ENCODE measurements at regions not wholly inside any gene's neighbourhood (a gene's known extent, or its start where the extent isn't known, plus 50 kb on each side); places are given as distances from the start of the nearest gene placed in this dataset.

DNA sequence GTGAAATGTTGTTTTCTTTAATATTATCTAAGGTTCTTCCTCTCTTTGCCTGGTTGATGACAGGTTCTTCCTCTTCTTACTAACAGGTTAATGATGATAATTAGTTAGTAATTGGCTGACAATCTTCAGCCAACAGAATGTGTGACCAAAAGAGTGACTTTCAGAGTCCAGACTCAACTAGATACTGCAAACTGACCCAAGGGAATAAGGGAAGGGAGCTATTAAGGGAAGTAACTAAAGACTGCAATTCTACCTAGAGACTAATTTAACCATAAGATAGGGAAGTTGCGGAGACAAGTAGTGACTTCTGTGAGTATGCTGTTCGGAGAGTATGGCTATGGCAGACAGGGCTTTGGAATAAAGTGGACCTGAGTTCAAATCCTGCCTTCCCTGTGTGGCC lies 127.3 kb upstream of the TACR1 start:
- H3K4me2 ChIP-seq = no peak overlapping the region
- no peak overlapping the region for H3K9ac ChIP-seq
- Mint-ChIP-seq H3K4me3 (no peak overlapping the region), H3K27ac (no peak overlapping the region), H3K36me3 (no peaks in the 10 kb centered on the region), H3K9me3 (no peaks in the 10 kb centered on the region), H3K27me3 (ENCODE audit: insufficient read depth, low read depth) (peaks cover 2% of the 10 kb centered on the region), H3K4me1 (peaks cover 11% of the 10 kb centered on the region)
- H3K9me3 ChIP-seq (ENCODE audit: low read depth) = no peaks in the 10 kb centered on the region
- TF ChIP-seq EZH2phosphoT487 (IDR thresholded peaks at IDR 0.05) = no peak
- TF ChIP-seq, protein P1, sequence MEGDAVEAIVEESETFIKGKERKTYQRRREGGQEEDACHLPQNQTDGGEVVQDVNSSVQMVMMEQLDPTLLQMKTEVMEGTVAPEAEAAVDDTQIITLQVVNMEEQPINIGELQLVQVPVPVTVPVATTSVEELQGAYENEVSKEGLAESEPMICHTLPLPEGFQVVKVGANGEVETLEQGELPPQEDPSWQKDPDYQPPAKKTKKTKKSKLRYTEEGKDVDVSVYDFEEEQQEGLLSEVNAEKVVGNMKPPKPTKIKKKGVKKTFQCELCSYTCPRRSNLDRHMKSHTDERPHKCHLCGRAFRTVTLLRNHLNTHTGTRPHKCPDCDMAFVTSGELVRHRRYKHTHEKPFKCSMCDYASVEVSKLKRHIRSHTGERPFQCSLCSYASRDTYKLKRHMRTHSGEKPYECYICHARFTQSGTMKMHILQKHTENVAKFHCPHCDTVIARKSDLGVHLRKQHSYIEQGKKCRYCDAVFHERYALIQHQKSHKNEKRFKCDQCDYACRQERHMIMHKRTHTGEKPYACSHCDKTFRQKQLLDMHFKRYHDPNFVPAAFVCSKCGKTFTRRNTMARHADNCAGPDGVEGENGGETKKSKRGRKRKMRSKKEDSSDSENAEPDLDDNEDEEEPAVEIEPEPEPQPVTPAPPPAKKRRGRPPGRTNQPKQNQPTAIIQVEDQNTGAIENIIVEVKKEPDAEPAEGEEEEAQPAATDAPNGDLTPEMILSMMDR (IDR thresholded peaks at IDR 0.05) = no peak
- TF ChIP-seq EZH2 (IDR thresholded peaks at IDR 0.05) = no peak
- DNase-seq (ENCODE audit: low spot score) = no peak
- H3K36me3 ChIP-seq = no peaks in the 10 kb centered on the region
- H3K27ac ChIP-seq = no peak overlapping the region
- H4K20me1 ChIP-seq (ENCODE audit: low read depth) = no peaks in the 10 kb centered on the region
- peaks cover 7% of the 10 kb centered on the region for H3F3A ChIP-seq (ENCODE audit: low read depth)
- peaks cover 6% of the 10 kb centered on the region for H3K4me1 ChIP-seq
- H3K27me3 ChIP-seq = no peaks in the 10 kb centered on the region
- H2AFZ ChIP-seq (replicated peaks) = no peak overlapping the region
- no peak overlapping the region for H3K4me3 ChIP-seq
- no peaks in the 10 kb centered on the region for H3K79me2 ChIP-seq (ENCODE audit: low read depth)

DNA sequence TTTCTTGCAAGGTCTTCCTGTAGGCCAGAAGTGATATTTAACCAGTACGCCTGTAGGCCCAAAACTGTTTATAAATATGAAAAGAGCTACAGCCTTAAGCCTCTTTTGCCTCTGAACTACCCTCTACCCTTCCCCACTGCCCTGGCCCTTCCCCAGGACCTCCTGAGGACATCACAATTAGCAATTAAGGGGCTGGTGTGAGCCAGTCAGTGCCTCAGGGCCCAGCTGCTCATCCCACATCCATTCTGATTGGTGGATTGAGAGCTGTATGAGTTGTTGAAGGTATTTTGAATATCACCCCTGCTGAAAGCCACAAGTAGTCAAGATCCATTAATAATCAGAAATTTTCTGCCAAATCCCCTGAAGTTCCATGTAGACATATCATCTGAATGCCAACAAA lies 126.3 kb upstream of the TACR1 start:
- Histone ChIP-seq H3K4me1 (peaks cover 14% of the 10 kb centered on the region), H3K9me3 (ENCODE audit: low read depth) (no peaks in the 10 kb centered on the region), H3K4me2 (no peak overlapping the region), H3K27ac (no peak overlapping the region), H3F3A (ENCODE audit: low read depth) (peaks cover 16% of the 10 kb centered on the region), H4K20me1 (ENCODE audit: low read depth) (no peaks in the 10 kb centered on the region), H3K79me2 (ENCODE audit: low read depth) (no peaks in the 10 kb centered on the region), H3K9ac (no peak overlapping the region), H3K36me3 (no peaks in the 10 kb centered on the region), H3K27me3 (no peaks in the 10 kb centered on the region), H2AFZ (replicated peaks) (no peak overlapping the region), H3K4me3 (no peak overlapping the region)
- Mint-ChIP-seq H3K36me3 (no peaks in the 10 kb centered on the region), H3K4me1 (peaks cover 22% of the 10 kb centered on the region), H3K4me3 (no peak overlapping the region), H3K9me3 (no peaks in the 10 kb centered on the region), H3K27me3 (ENCODE audit: insufficient read depth, low read depth) (peaks cover 2% of the 10 kb centered on the region), H3K27ac (no peak overlapping the region)
- TF ChIP-seq, protein P1 (IDR thresholded peaks at IDR 0.05) = no peak
- TF ChIP-seq EZH2phosphoT487 (IDR thresholded peaks at IDR 0.05) = no peak
- no peak for TF ChIP-seq EZH2 (IDR thresholded peaks at IDR 0.05)
- no peak for DNase-seq (ENCODE audit: low spot score)

DNA sequence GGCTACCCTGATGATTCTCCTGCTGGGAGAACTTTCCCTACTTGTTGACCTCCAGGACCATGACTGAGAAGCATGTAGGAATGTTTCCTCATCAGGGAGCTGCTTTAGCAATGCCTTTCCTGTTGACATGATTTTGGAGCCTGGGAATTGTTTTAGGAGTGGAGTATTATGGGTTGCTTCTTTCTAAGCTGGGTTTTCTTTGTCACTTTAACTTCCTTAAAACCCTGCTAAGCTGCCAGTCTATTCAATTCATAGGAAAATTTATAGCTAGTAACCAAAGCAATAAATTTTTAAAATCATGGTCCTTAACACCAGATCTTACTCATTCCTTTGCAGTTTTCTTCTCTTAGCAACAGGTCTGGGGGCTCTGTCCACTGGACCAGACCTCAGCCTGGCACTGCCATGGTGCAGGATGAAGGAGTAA lies 125.6 kb upstream of the TACR1 start:
- Mint-ChIP-seq H3K27me3 (ENCODE audit: insufficient read depth, low read depth) (peaks cover 2% of the 10 kb centered on the region), H3K36me3 (no peaks in the 10 kb centered on the region), H3K27ac (no peak overlapping the region), H3K9me3 (no peaks in the 10 kb centered on the region), H3K4me1 (peaks cover 22% of the 10 kb centered on the region), H3K4me3 (no peak overlapping the region)
- H3K27ac ChIP-seq = no peak overlapping the region
- TF ChIP-seq, protein P1 (IDR thresholded peaks at IDR 0.05) = no peak
- TF ChIP-seq EZH2phosphoT487 (IDR thresholded peaks at IDR 0.05) (no peak), EZH2 (IDR thresholded peaks at IDR 0.05) (no peak)
- no peak overlapping the region for H2AFZ ChIP-seq (replicated peaks)
- H3K4me2 ChIP-seq = no peak overlapping the region
- no peak overlapping the region for H3K9ac ChIP-seq
- H3K4me3 ChIP-seq = no peak overlapping the region
- H3K9me3 ChIP-seq (ENCODE audit: low read depth) = no peaks in the 10 kb centered on the region
- H3K27me3 ChIP-seq = no peaks in the 10 kb centered on the region
- H3K36me3 ChIP-seq = no peaks in the 10 kb centered on the region
- H3K79me2 ChIP-seq (ENCODE audit: low read depth) = no peaks in the 10 kb centered on the region
- DNase-seq (ENCODE audit: low spot score) = no peak
- H4K20me1 ChIP-seq (ENCODE audit: low read depth) = no peaks in the 10 kb centered on the region
- peaks cover 14% of the 10 kb centered on the region for H3K4me1 ChIP-seq
- peaks cover 16% of the 10 kb centered on the region for H3F3A ChIP-seq (ENCODE audit: low read depth)

All from neural progenitor cell (in vitro differentiated cells).